GM12892 (cell line): ENCODE measurements at regions not wholly inside any gene's neighbourhood (a gene's known extent, or its start where the extent isn't known, plus 50 kb on each side); places are given as distances from the start of the nearest gene placed in this dataset.

Experiments used
- POLR2A ChIP-seq: IDR thresholded peaks from 2 replicates; pipeline ENCODE4 v1.6.1; 2011; ENCODE audit warnings: low read depth, low read length, control low read depth
- POLR2AphosphoS5 ChIP-seq: IDR thresholded peaks from 2 replicates; pipeline ENCODE4 v1.6.1; 2011; ENCODE audit warnings: low read depth, low read length, control low read depth
- TAF1 ChIP-seq: IDR thresholded peaks from 2 replicates; pipeline ENCODE4 v1.6.1; 2011; ENCODE audit warnings: low read depth, mild to moderate bottlenecking, control low read depth, low read length, borderline replicate concordance

GRCh38 chr22:49302150-49302460 is 525.6 kb downstream of the BRD1 start:
- TF ChIP-seq POLR2A (no peak), POLR2AphosphoS5 (no peak), TAF1 (no peak)
